ENCODE measurements at regions not wholly inside any gene's neighbourhood (a gene's known extent, or its start where the extent isn't known, plus 50 kb on each side); places are given as distances from the start of the nearest gene placed in this dataset.

DNA sequence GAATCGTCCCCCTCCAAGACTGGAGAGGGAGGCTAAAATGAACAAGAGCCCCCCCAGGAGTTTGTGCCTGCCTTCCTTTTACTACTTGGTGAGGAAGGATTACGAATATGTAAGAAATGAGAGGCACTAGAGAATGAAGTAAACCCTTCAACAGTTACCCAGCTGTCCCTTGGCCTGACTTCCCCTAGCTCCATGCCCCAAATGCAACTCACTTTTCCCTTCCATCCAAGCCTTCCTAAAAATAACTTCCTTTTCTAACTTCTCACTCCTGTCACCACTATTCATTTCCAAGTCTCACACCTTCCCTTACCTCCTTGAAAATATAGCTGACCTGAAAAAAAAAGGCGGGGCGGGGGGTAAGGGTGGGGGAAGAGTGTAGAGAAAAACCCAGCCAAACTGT lies 96.6 kb upstream of the HNRNPU start:
- Mint-ChIP-seq H3K27me3 (ENCODE audit: low read depth) (no peaks in the 10 kb centered on the region), H3K4me3 (ENCODE audit: unreplicated experiment) (no peak overlapping the region), H3K36me3 (ENCODE audit: low read depth) (no peaks in the 10 kb centered on the region), H3K27ac (ENCODE audit: unreplicated experiment) (no peak overlapping the region), H3K4me1 (ENCODE audit: low read depth) (peaks cover 32% of the 10 kb centered on the region), H3K9me3 (ENCODE audit: low read depth) (no peaks in the 10 kb centered on the region)
- no peak for DNase-seq (ENCODE audit: low spot score)
- TF ChIP-seq, protein P1, sequence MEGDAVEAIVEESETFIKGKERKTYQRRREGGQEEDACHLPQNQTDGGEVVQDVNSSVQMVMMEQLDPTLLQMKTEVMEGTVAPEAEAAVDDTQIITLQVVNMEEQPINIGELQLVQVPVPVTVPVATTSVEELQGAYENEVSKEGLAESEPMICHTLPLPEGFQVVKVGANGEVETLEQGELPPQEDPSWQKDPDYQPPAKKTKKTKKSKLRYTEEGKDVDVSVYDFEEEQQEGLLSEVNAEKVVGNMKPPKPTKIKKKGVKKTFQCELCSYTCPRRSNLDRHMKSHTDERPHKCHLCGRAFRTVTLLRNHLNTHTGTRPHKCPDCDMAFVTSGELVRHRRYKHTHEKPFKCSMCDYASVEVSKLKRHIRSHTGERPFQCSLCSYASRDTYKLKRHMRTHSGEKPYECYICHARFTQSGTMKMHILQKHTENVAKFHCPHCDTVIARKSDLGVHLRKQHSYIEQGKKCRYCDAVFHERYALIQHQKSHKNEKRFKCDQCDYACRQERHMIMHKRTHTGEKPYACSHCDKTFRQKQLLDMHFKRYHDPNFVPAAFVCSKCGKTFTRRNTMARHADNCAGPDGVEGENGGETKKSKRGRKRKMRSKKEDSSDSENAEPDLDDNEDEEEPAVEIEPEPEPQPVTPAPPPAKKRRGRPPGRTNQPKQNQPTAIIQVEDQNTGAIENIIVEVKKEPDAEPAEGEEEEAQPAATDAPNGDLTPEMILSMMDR (IDR thresholded peaks at IDR 0.05), result no peak

DNA sequence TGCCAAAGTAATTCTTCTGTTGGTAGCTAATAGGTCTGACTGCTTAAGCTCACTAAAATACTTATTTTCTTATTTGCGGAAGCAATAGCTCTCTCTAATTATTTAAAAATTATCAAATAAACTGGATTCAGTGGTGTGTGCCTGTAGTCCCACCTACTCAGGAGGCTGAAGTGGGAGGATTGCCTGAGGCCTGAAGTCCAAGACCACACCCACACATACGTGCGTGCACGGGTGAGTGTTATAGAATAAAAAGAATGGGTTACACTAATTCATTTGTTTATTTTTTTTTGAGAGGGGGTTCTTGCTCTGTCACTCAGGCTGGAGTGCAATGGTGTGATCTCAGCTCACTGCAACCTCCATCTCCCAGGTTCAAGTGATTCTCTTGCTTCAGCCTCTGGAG lies 94.2 kb upstream of the HNRNPU start:
- no peaks in the 10 kb centered on the region for H3K27me3 Mint-ChIP-seq (ENCODE audit: low read depth)
- no peak for DNase-seq (ENCODE audit: low spot score)
- H3K9me3 Mint-ChIP-seq (ENCODE audit: low read depth), result no peaks in the 10 kb centered on the region
- H3K27ac Mint-ChIP-seq (ENCODE audit: unreplicated experiment), result no peak overlapping the region
- no peaks in the 10 kb centered on the region for H3K36me3 Mint-ChIP-seq (ENCODE audit: low read depth)
- peaks cover 22% of the 10 kb centered on the region for H3K4me1 Mint-ChIP-seq (ENCODE audit: low read depth)
- TF ChIP-seq, protein P1 (IDR thresholded peaks at IDR 0.05), result no peak
- H3K4me3 Mint-ChIP-seq (ENCODE audit: unreplicated experiment), result no peak overlapping the region

DNA sequence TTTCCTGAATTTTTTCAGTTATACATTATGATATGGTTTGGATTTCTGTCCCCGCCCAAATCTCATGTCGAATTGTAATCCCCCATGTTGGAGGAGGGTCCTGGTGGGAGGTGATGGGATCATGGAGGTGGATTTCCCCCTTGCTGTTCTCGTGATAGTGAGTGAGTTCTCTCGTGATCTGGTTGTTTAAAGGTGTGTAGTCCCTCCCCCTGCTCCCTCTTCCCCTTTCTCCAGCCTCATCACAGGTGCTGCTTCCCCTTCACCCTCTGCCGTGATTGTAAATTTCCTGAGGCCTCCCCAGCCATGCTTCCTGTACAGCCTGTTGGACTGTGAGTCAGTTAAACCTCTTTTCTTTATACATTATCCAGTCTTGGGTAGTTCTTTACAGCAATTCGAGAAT lies 93.2 kb upstream of the HNRNPU start:
- DNase-seq (ENCODE audit: low spot score), result no peak
- TF ChIP-seq, protein P1 (IDR thresholded peaks at IDR 0.05), result no peak
- Mint-ChIP-seq H3K36me3 (ENCODE audit: low read depth) (no peaks in the 10 kb centered on the region), H3K9me3 (ENCODE audit: low read depth) (no peaks in the 10 kb centered on the region), H3K4me1 (ENCODE audit: low read depth) (peaks cover 12% of the 10 kb centered on the region), H3K27ac (ENCODE audit: unreplicated experiment) (no peak overlapping the region), H3K4me3 (ENCODE audit: unreplicated experiment) (no peak overlapping the region), H3K27me3 (ENCODE audit: low read depth) (no peaks in the 10 kb centered on the region)

DNA sequence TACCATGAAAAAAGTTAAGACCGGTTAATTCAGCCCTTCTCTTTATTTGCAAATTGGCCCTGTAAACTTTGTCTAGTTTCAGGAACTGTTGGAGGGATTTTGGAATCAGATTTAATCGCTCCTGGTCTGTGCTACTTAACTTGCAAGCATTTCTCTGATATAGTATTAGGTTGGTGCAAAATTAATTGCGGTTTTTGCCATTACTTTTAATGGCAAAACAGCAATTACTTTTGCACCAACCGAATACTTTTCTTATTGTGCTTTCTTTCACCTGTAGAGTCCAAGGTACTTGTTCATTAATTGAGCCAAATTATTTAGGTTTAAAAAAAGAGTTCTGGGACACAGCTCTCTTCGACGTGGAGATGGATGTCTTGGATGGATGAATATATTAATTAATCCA lies 92.8 kb upstream of the HNRNPU start:
- Mint-ChIP-seq H3K9me3 (ENCODE audit: low read depth) (no peaks in the 10 kb centered on the region), H3K27ac (ENCODE audit: unreplicated experiment) (no peak overlapping the region), H3K36me3 (ENCODE audit: low read depth) (no peaks in the 10 kb centered on the region), H3K4me1 (ENCODE audit: low read depth) (peaks cover 11% of the 10 kb centered on the region), H3K4me3 (ENCODE audit: unreplicated experiment) (no peak overlapping the region), H3K27me3 (ENCODE audit: low read depth) (no peaks in the 10 kb centered on the region)
- TF ChIP-seq, protein P1 (IDR thresholded peaks at IDR 0.05), result no peak
- no peak for DNase-seq (ENCODE audit: low spot score)

DNA sequence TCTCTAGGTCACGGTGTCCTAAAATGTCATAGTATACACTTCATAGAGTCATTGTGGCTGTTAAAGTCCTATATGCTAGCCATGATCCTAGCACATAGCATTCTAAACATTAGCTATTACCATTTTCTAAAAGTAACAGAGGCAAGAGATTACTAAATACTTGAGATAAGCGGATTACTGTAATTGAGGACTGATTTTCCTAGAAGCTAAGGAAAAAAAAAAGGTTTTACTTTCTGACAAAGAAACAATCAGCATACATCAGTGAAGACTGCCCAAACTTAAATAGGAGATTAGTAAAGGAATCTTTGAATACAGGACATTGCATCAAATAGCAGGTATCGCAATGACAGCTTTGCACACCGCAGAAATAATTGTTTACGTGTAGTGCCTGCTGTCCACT lies 91.3 kb upstream of the HNRNPU start:
- Mint-ChIP-seq H3K36me3 (ENCODE audit: low read depth) (no peaks in the 10 kb centered on the region), H3K27me3 (ENCODE audit: low read depth) (no peaks in the 10 kb centered on the region), H3K9me3 (ENCODE audit: low read depth) (no peaks in the 10 kb centered on the region), H3K4me1 (ENCODE audit: low read depth) (peaks cover 11% of the 10 kb centered on the region), H3K4me3 (ENCODE audit: unreplicated experiment) (no peak overlapping the region), H3K27ac (ENCODE audit: unreplicated experiment) (no peak overlapping the region)
- no peak for DNase-seq (ENCODE audit: low spot score)
- TF ChIP-seq, protein P1 (IDR thresholded peaks at IDR 0.05), result no peak
